ENCODE measurements at regions not wholly inside any gene's neighbourhood (a gene's known extent, or its start where the extent isn't known, plus 50 kb on each side); places are given as distances from the start of the nearest gene placed in this dataset.

DNA sequence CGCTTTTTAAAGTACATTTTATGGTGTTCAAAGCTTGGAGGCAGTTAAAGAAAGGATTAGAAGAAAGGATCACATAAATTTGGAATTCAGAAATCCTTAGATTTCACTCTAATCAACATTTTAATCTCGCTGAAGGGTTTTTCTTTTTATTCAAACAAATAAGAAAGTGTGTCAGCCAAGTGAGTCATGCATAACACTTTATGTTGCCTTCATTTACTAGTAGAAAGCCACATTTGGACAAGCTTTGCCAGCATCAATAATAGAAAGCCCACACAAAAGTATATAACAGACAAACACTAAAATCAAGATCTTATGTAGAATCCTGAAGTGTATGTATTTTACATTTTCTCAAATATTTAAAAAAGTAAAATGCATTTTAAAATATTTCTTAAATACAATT, 154.9 kb upstream of the TRPC4 start:
- TF ChIP-seq, protein P1, sequence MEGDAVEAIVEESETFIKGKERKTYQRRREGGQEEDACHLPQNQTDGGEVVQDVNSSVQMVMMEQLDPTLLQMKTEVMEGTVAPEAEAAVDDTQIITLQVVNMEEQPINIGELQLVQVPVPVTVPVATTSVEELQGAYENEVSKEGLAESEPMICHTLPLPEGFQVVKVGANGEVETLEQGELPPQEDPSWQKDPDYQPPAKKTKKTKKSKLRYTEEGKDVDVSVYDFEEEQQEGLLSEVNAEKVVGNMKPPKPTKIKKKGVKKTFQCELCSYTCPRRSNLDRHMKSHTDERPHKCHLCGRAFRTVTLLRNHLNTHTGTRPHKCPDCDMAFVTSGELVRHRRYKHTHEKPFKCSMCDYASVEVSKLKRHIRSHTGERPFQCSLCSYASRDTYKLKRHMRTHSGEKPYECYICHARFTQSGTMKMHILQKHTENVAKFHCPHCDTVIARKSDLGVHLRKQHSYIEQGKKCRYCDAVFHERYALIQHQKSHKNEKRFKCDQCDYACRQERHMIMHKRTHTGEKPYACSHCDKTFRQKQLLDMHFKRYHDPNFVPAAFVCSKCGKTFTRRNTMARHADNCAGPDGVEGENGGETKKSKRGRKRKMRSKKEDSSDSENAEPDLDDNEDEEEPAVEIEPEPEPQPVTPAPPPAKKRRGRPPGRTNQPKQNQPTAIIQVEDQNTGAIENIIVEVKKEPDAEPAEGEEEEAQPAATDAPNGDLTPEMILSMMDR (IDR thresholded peaks at IDR 0.05) = no peak
- TF ChIP-seq POLR2A (IDR thresholded peaks at IDR 0.05) = no peak
